Stimulated activated CD4-positive, alpha-beta T cell treated with anti-CD3 and anti-CD28 coated beads, Interleukin-1b, Interleukin-23, amount 100 ng/mL, for 24 hours (primary cell): ENCODE measurements at regions not wholly inside any gene's neighbourhood (a gene's known extent, or its start where the extent isn't known, plus 50 kb on each side); places are given as distances from the start of the nearest gene placed in this dataset.

Experiments used
- DNase-seq, 4 experiments: peaks; one replicate each; pipeline ENCODE4 v3.0.0-alpha.2; 2020; ENCODE audit warnings: low read depth in 4 of 4, low spot score in 1 of 4

- no peak for DNase-seq
These were observed 1066.9 kb upstream of the TENM3 start for GRCh38 chr4:181176306-181176705.

GRCh38 chr4:181181331-181181730, 1061.9 kb upstream of the TENM3 start:
- no peak for DNase-seq

DNA sequence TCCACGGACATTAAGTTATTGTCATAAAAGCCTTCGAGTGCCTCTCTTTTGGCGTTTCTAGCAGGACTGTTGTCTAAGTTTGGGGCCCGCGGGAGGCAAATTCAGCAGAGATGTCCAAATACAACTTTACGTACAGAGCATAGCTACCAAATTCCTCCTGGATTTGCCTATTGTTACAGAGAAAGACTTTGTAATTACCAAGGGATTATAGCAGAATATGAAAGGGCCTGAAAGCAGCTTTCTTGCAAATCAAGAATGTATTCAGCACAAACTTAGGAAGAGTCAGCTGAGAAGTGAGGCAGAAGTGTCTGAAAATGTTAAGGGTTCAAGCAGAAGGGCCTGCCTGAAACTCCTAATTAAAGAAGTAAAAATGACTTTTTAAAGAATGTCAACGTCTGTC, 1053.5 kb upstream of the TENM3 start:
- DNase-seq: no peak

GRCh38 chr4:181193131-181193930, 1049.9 kb upstream of the TENM3 start:
- DNase-seq: no peak

DNA sequence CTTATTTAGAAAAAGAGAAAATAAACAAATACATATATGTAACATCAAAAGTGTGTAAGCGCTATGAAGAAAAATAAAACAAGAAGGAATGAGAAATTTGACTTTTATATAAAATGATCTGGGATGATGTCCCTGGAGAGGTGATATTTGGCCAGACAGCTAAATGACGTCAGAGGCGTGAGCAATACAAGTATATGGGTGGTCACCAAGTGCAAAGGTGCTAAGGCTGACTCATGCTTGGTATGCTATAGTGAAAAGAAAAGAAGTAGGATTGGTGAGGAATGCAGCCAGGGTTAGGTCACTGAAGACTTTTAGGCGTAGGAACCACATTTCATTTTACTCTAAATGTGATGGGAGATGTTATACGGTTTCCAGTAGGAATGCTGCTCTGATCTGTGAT, 1049.1 kb upstream of the TENM3 start:
- DNase-seq: no peak

DNA sequence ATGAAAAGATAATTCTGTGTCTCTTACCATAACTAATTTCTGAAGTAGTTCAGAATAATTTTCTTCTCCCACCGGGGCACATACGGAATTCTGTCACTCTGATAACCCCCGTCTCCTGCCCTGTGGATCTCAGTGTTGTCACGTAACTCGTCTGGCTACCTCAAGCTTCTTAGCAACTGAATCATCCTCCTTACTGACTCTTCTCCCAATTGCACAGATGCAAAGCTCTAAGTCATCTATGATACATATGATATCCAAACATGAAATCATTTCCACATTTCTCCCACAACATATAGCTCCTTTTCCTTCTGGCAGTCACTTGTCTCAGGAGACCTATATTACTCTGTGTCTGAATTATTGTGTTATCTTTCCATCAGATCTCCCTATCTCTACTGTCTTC, 1043.1 kb upstream of the TENM3 start:
- no peak for DNase-seq

DNA sequence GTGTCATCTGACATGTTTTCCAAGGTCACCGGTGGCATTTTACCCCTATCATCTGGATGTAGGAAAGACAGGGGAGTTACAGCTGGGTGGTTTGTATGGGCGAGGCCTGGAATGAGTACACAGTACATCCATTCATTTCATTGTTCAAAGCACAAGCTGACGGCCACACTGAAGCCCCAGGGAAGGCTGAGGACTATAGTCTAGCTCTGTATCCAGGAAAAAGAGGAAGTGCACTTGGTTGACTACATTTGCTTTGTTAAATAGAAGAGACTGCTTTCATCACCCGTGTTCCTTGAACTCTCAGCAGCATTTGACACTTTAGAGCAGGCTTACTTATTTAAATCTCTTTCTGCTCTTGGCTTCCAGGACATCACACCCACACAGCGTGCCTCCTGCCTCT, 1041.0 kb upstream of the TENM3 start:
- DNase-seq: no peak

DNA sequence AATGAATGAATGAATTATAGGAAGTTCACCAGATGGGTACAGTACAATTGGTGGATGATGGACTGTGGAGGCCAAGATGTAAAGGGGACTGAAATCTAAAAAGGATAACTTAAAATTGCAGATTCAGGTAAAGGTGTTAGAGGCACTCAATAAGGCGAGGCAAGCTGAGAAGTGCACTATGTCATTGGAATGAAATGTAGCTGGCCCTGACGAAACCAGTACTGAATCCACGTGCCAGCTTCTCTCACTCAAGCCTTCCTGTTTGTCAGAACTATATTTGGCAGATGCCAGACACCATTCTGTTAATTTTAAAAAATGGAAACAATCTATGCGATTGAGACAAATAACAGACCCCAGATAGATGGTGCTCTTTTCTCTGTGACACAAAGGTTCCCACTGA, 1039.1 kb upstream of the TENM3 start:
- no peak for DNase-seq

DNA sequence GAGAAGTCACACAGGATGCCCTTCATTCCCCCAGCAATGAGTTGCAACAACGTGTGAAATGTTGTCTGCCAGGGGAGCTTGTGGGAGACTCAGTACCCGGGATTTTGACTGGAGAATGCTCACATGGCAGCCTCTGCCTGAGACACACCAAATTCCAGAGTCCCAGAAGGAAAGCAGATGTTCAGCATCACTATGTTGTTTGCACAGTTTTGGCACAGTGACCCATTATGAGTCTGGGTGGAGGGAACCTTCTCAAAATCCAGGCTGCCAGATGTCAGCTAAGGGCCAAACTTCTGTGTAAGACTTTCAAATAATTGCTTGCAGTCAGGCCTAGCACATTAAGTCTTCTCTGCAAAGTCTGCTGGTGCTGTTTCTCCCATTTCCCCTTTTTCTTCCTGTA, 1029.7 kb upstream of the TENM3 start:
- DNase-seq: no peak

DNA sequence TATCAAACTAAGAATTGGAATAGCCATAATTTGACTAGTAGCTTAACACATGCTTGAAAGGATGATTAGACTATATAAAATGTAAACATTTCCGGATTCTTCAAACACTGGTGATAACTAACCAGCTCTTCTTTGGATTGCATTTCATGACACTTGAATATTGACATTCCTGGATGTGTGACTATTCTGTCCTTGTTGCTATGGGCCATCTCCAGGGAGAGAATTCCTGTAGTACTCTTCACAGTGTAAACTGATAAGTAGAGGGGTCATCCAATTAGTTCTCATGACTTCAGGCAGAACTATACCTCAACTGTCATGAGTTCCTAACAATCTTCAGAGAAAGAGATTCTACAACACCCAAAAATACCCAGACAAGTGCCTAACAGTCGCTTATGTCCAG, 1026.7 kb upstream of the TENM3 start:
- no peak for DNase-seq

GRCh38 chr4:181219783-181220416, 1023.3 kb upstream of the TENM3 start:
- DNase-seq: no peak

GRCh38 chr4:181224852-181225251, 1018.4 kb upstream of the TENM3 start:
- no peak for DNase-seq

GRCh38 chr4:181225616-181226261, 1017.5 kb upstream of the TENM3 start:
- DNase-seq: no peak

DNA sequence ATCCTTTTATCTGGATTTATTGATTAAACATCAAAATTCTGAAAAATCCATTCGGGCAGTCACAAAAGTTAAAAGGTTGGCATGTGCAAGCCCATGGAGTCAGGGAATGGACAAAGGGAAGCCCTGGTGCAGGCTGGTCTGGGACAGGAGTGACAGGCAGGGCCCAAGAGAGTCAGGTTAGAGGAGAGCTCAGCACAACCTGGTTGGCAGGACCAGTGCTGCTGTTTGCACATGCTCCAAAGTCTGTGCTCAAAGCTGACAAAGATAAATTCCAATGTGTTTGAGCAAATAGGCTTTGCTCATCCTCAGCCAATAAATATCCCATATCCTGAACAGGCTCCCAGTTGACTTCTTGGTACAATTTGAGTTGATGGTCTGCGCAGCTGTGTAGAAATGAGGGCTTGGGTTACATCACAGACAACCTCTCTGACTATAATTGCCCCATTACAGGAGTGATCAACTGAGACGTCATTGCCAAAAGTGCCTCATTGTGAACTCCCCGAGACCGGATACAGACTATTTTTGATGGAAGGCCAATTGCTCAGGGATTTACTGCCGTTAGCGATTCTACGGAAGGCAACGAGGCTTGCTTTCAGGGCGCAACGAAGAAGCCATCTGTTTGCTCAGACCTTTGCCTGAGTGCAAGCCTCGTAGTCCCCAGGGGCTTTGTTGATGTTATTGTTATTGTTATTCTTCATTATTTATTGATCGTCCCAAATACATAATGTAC, 1008.1 kb upstream of the TENM3 start:
- no peak for DNase-seq

- DNase-seq: no peak
These were observed 997.9 kb upstream of the TENM3 start for GRCh38 chr4:181245326-181245725.

GRCh38 chr4:181249031-181249430, 994.2 kb upstream of the TENM3 start:
- DNase-seq: no peak

- DNase-seq: no peak
These were observed 988.4 kb upstream of the TENM3 start for GRCh38 chr4:181254771-181255170.

DNA sequence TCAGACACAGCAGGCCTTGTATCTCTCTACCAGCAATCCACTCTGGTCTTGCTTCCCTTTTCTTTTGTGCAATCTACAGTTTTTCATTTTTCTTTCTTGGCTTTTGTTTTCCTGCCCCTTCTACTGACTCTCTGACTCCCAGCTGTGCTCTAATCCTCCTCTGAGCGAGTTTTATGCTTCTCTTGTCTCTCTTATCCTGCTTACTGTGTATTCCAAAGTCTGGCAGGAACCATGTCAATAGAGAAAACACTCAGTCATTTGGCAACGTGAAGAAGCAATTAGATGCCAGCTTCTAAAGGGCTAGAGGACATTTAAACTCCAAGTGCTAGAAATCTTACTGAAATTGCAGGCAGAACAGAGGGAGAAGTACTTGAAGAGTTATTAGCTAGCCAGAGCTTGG, 984.6 kb upstream of the TENM3 start:
- no peak for DNase-seq

- DNase-seq: no peak
These were observed 984.0 kb upstream of the TENM3 start for GRCh38 chr4:181259081-181259709.

- DNase-seq: no peak
These were observed 981.9 kb upstream of the TENM3 start for GRCh38 chr4:181261279-181261678.

GRCh38 chr4:181264893-181265292, 978.3 kb upstream of the TENM3 start:
- no peak for DNase-seq
